BLaER1 treated with 17β-estradiol and CSF1 and Interleukin-3, amounts not matched to agents 10 nM and 100 nM (cell line): ENCODE measurements at regions not wholly inside any gene's neighbourhood (a gene's known extent, or its start where the extent isn't known, plus 50 kb on each side); places are given as distances from the start of the nearest gene placed in this dataset.

ENCODE experiments used
- H3K27ac ChIP-seq, 11 experiments: shearing (Covaris generic); formaldehyde crosslinking; 2 replicates each; pipeline ENCODE4 v1.8.1; 2022
- H3K27me3 ChIP-seq, 11 experiments: shearing (Covaris generic); formaldehyde crosslinking; 2 replicates each; pipeline ENCODE4 v1.8.1; 2022
- H3K36me3 ChIP-seq, 11 experiments: shearing (Covaris generic); formaldehyde crosslinking; 2 replicates each; pipeline ENCODE4 v1.8.1; 2022
- H3K4me1 ChIP-seq, 10 experiments: shearing (Covaris generic); formaldehyde crosslinking; 2 replicates each; pipeline ENCODE4 v1.8.1; 2022
- H3K4me2 ChIP-seq, 11 experiments: shearing (Covaris generic); formaldehyde crosslinking; 2 replicates each; pipeline ENCODE4 v1.8.1; 2022
- H3K4me3 ChIP-seq, 10 experiments: shearing (Covaris generic); formaldehyde crosslinking; 2 replicates each; pipeline ENCODE4 v1.8.1; 2022
- H3K9ac ChIP-seq, 11 experiments: shearing (Covaris generic); formaldehyde crosslinking; 2 replicates each; pipeline ENCODE4 v1.8.1; 2022
- H3K9me3 ChIP-seq, 11 experiments: shearing (Covaris generic); formaldehyde crosslinking; replicated peaks in 1 of 11; 2 replicates each; pipeline ENCODE4 v1.8.1; 2022
- H4K20me1 ChIP-seq, 11 experiments: shearing (Covaris generic); formaldehyde crosslinking; 2 replicates each; pipeline ENCODE4 v1.8.1; 2022
- Cebpa-rat ChIP-seq, 11 experiments: shearing (Covaris generic); IDR thresholded peaks; 2 replicates each; pipeline ENCODE4 v1.8.1; 2022

GRCh38 chr1:200329208-200329882, 80.5 kb downstream of the ZNF281 start:
- no peaks in the 10 kb centered on the region for H4K20me1 ChIP-seq
- H3K27ac ChIP-seq = no peak overlapping the region
- no peak overlapping the region for H3K4me3 ChIP-seq
- H3K9ac ChIP-seq = no peak overlapping the region
- H3K9me3 ChIP-seq = peaks cover 0 to 4% (median 0%) of the 10 kb centered on the region in 11 experiments; a peak in 2 of 22 replicates
- H3K4me1 ChIP-seq = no peaks in the 10 kb centered on the region
- H3K36me3 ChIP-seq = no peaks in the 10 kb centered on the region
- H3K27me3 ChIP-seq = no peaks in the 10 kb centered on the region
- H3K4me2 ChIP-seq = no peak overlapping the region
- no peak for TF ChIP-seq Cebpa-rat (IDR thresholded peaks at IDR 0.05)

- H4K20me1 ChIP-seq = no peaks in the 10 kb centered on the region
- peaks cover 0 to 10% (median 4%) of the 10 kb centered on the region in 11 experiments; a peak in 4 of 22 replicates for H3K9me3 ChIP-seq
- TF ChIP-seq Cebpa-rat (IDR thresholded peaks at IDR 0.05) = no peak
- no peak overlapping the region for H3K9ac ChIP-seq
- H3K27me3 ChIP-seq = no peaks in the 10 kb centered on the region
- no peaks in the 10 kb centered on the region for H3K36me3 ChIP-seq
- no peaks in the 10 kb centered on the region for H3K4me1 ChIP-seq
- no peak overlapping the region for H3K27ac ChIP-seq
- no peak overlapping the region for H3K4me3 ChIP-seq
- H3K4me2 ChIP-seq = no peak overlapping the region
These were observed 81.5 kb downstream of the ZNF281 start for GRCh38 chr1:200328379-200328778.

GRCh38 chr1:200323856-200324400, 85.9 kb downstream of the ZNF281 start:
- TF ChIP-seq Cebpa-rat (IDR thresholded peaks at IDR 0.05) = no peak
- no peaks in the 10 kb centered on the region for H3K36me3 ChIP-seq
- no peak overlapping the region for H3K9ac ChIP-seq

GRCh38 chr1:200319148-200319547, 90.7 kb downstream of the ZNF281 start:
- peaks cover 0 to 6% (median 0%) of the 10 kb centered on the region in 10 experiments; a peak in 3 of 20 replicates for H3K4me1 ChIP-seq
- no peak overlapping the region for H3K27ac ChIP-seq
- no peaks in the 10 kb centered on the region for H3K27me3 ChIP-seq
- no peak for TF ChIP-seq Cebpa-rat (IDR thresholded peaks at IDR 0.05)
- no peaks in the 10 kb centered on the region for H4K20me1 ChIP-seq
- H3K9me3 ChIP-seq = peaks cover 0 to 7% (median 2%) of the 10 kb centered on the region in 11 experiments; a peak in 4 of 22 replicates
- no peaks in the 10 kb centered on the region for H3K36me3 ChIP-seq
- no peak overlapping the region for H3K9ac ChIP-seq
- no peak overlapping the region for H3K4me2 ChIP-seq
- H3K4me3 ChIP-seq = no peak overlapping the region

More at GRCh38 chr1:200323856-200324400, 85.9 kb downstream of the ZNF281 start:
- peaks cover 0 to 10% (median 4%) of the 10 kb centered on the region in 11 experiments; a peak in 4 of 22 replicates for H3K9me3 ChIP-seq
- H3K27ac ChIP-seq = no peak overlapping the region
- no peak overlapping the region for H3K4me2 ChIP-seq
- no peaks in the 10 kb centered on the region for H3K27me3 ChIP-seq
- no peaks in the 10 kb centered on the region for H4K20me1 ChIP-seq
- H3K4me1 ChIP-seq = peaks cover 0 to 6% (median 0%) of the 10 kb centered on the region in 10 experiments; a peak in 3 of 20 replicates
- H3K4me3 ChIP-seq = no peak overlapping the region

- no peak for TF ChIP-seq Cebpa-rat (IDR thresholded peaks at IDR 0.05)
- no peaks in the 10 kb centered on the region for H3K36me3 ChIP-seq
- H3K4me3 ChIP-seq = no peak overlapping the region
- H3K9ac ChIP-seq = no peak overlapping the region
- H3K27ac ChIP-seq = no peak overlapping the region
- no peaks in the 10 kb centered on the region for H4K20me1 ChIP-seq
- no peaks in the 10 kb centered on the region for H3K27me3 ChIP-seq
- no peak overlapping the region for H3K4me2 ChIP-seq
- H3K4me1 ChIP-seq = peaks cover 0 to 6% (median 0%) of the 10 kb centered on the region in 10 experiments; a peak in 3 of 20 replicates
- no peaks in the 10 kb centered on the region for H3K9me3 ChIP-seq
These were observed 92.6 kb downstream of the ZNF281 start for GRCh38 chr1:200317236-200317635.

- Histone ChIP-seq H3K9ac (no peak overlapping the region), H3K27ac (no peak overlapping the region), H3K4me3 (no peak overlapping the region), H3K9me3 (no peaks in the 10 kb centered on the region), H4K20me1 (no peaks in the 10 kb centered on the region), H3K36me3 (no peaks in the 10 kb centered on the region), H3K27me3 (no peaks in the 10 kb centered on the region), H3K4me1 (peaks cover 0 to 6% (median 0%) of the 10 kb centered on the region in 10 experiments; a peak in 3 of 20 replicates), H3K4me2 (no peak overlapping the region)
- no peak for TF ChIP-seq Cebpa-rat (IDR thresholded peaks at IDR 0.05)
These were observed 93.6 kb downstream of the ZNF281 start for GRCh38 chr1:200316148-200316803.

- no peaks in the 10 kb centered on the region for H4K20me1 ChIP-seq
- H3K36me3 ChIP-seq = no peaks in the 10 kb centered on the region
- H3K4me1 ChIP-seq = no peaks in the 10 kb centered on the region
- H3K9me3 ChIP-seq = no peaks in the 10 kb centered on the region
- H3K4me2 ChIP-seq = no peak overlapping the region
- H3K27me3 ChIP-seq = no peaks in the 10 kb centered on the region
- H3K9ac ChIP-seq = no peak overlapping the region
- no peak for TF ChIP-seq Cebpa-rat (IDR thresholded peaks at IDR 0.05)
- H3K27ac ChIP-seq = no peak overlapping the region
- H3K4me3 ChIP-seq = no peak overlapping the region
These were observed 95.6 kb downstream of the ZNF281 start for GRCh38 chr1:200314085-200314750.

- no peak overlapping the region for H3K27ac ChIP-seq
- no peaks in the 10 kb centered on the region for H3K36me3 ChIP-seq
- H3K4me3 ChIP-seq = no peak overlapping the region
These were observed 98.6 kb downstream of the ZNF281 start for GRCh38 chr1:200311256-200311655.

GRCh38 chr1:200310824-200311223, 99.0 kb downstream of the ZNF281 start:
- H3K4me2 ChIP-seq = no peak overlapping the region
- H3K9me3 ChIP-seq = no peaks in the 10 kb centered on the region
- no peaks in the 10 kb centered on the region for H3K36me3 ChIP-seq
- TF ChIP-seq Cebpa-rat (IDR thresholded peaks at IDR 0.05) = no peak
- no peak overlapping the region for H3K4me3 ChIP-seq
- H3K9ac ChIP-seq = no peak overlapping the region
- H4K20me1 ChIP-seq = no peaks in the 10 kb centered on the region
- no peak overlapping the region for H3K27ac ChIP-seq
- H3K4me1 ChIP-seq = peaks cover 8 to 19% (median 12%) of the 10 kb centered on the region in 10 experiments; a peak in 18 of 20 replicates
- no peaks in the 10 kb centered on the region for H3K27me3 ChIP-seq

More at GRCh38 chr1:200311256-200311655, 98.6 kb downstream of the ZNF281 start:
- peaks cover 8 to 15% (median 11%) of the 10 kb centered on the region in 10 experiments; a peak in 18 of 20 replicates for H3K4me1 ChIP-seq
- no peak for TF ChIP-seq Cebpa-rat (IDR thresholded peaks at IDR 0.05)
- H3K4me2 ChIP-seq = no peak overlapping the region
- no peak overlapping the region for H3K9ac ChIP-seq
- no peaks in the 10 kb centered on the region for H3K27me3 ChIP-seq
- H3K9me3 ChIP-seq = no peaks in the 10 kb centered on the region
- H4K20me1 ChIP-seq = no peaks in the 10 kb centered on the region
